AG09309 (cell line): ENCODE measurements at regions not wholly inside any gene's neighbourhood (a gene's known extent, or its start where the extent isn't known, plus 50 kb on each side); places are given as distances from the start of the nearest gene placed in this dataset.

Source experiments
- DNase-seq: peaks from one replicate; pipeline ENCODE4 v3.0.0-alpha.2; 2010; ENCODE audit warnings: low read depth
- H3K4me3 ChIP-seq: 2 replicates; pipeline ENCODE4 v1.5.1; 2011; ENCODE audit warnings: mild to moderate bottlenecking, low read depth, low read length, moderate library complexity; ENCODE audit not compliant: control insufficient read depth
- CTCF ChIP-seq: IDR thresholded peaks from 2 replicates; pipeline ENCODE4 v1.5.1; 2011; ENCODE audit warnings: mild to moderate bottlenecking, low read depth, low read length, inconsistent platforms; ENCODE audit not compliant: insufficient read depth, control insufficient read depth; ENCODE audit errors: missing control alignments

GRCh38 chr5:176711883-176712282 is 64.6 kb downstream of the TSPAN17 start:
- TF ChIP-seq CTCF = no peak
- no peak for DNase-seq
- H3K4me3 ChIP-seq = no peak overlapping the region

- no peak for DNase-seq
- no peak overlapping the region for H3K4me3 ChIP-seq
- no peak for TF ChIP-seq CTCF
Observed at GRCh38 chr5:176712546-176713304, 65.4 kb downstream of the TSPAN17 start.

GRCh38 chr5:176713409-176713808 is 66.1 kb downstream of the TSPAN17 start:
- no peak overlapping the region for H3K4me3 ChIP-seq
- TF ChIP-seq CTCF = no peak
- DNase-seq = no peak

GRCh38 chr5:176714067-176714466 is 66.8 kb downstream of the TSPAN17 start:
- DNase-seq = no peak
- no peak for TF ChIP-seq CTCF

GRCh38 chr5:176716320-176716719 is 69.0 kb downstream of the TSPAN17 start:
- no peak for TF ChIP-seq CTCF
- peak; percentile 55 for DNase-seq
- H3K4me3 ChIP-seq = no peak overlapping the region

More at GRCh38 chr5:176714067-176714466, 66.8 kb downstream of the TSPAN17 start:
- H3K4me3 ChIP-seq = no peak overlapping the region

- TF ChIP-seq CTCF = no peak
- DNase-seq = no peak
- H3K4me3 ChIP-seq = no peak overlapping the region
Observed at GRCh38 chr5:176719113-176719739, 71.9 kb downstream of the TSPAN17 start.
